Body of pancreas (tissue), 4 donors: ENCODE measurements at regions not wholly inside any gene's neighbourhood (a gene's known extent, or its start where the extent isn't known, plus 50 kb on each side); places are given as distances from the start of the nearest gene placed in this dataset.

ENCODE experiments used
- CTCF ChIP-seq, 7 experiments: fragments of 450-650 bp in 4 of 7; fragments of 200-600 bp in 3 of 7; sonication (generic) in 3 of 7; IDR thresholded peaks; one replicate each; pipeline ENCODE4 v1.5.1; 2016 to 2019; ENCODE audit warnings: antibody characterized with exemption in 7 of 7
- POLR2A ChIP-seq, 3 donors: fragments of 450-650 bp; IDR thresholded peaks; one replicate each; pipeline ENCODE4 v1.6.1; 2016; ENCODE audit warnings: antibody characterized with exemption in 3 of 3, mild to moderate bottlenecking in 2 of 3

- TF ChIP-seq CTCF (IDR thresholded peaks at IDR 0.05), result no peak
- TF ChIP-seq POLR2A (IDR thresholded peaks at IDR 0.05), result no peak
These were observed 152.5 kb upstream of the ZMIZ1 start for GRCh38 chr10:78916227-78916626.
